HG02678 (cell line): ENCODE measurements at regions not wholly inside any gene's neighbourhood (a gene's known extent, or its start where the extent isn't known, plus 50 kb on each side); places are given as distances from the start of the nearest gene placed in this dataset.
"Not testable (repeated sequence)": the region's sequence is repeated elsewhere in the genome, so short reads cannot be mapped to it uniquely, and the experiment has no call there.

ENCODE experiments used
- ATAC-seq: cut with Tn5 transposase; IDR thresholded peaks from one replicate; pipeline ENCODE4 v1.9.1; 2021; ENCODE audit warnings: mild to moderate bottlenecking, moderate library complexity; ENCODE audit not compliant: unreplicated experiment

DNA sequence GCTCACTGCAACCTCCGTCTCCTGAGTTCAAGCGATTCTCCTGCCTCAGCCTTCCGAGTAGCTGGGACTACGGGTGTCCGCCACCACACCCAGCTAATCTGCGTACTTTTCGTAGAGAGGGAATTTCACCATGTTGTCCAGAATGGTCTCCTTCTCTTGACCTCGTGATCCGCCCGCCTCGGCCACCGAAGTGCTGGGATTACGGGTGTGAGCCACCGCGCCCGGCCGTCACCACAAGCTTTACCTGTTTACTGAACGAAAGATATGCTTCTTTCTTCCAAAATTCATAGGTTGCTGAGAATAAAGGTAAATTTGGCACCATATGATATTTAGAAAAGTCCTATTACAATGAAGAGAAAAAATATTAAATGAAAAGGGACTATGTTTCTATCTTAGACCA is 333.5 kb upstream of the EPHA6 start:
- no peak for ATAC-seq

DNA sequence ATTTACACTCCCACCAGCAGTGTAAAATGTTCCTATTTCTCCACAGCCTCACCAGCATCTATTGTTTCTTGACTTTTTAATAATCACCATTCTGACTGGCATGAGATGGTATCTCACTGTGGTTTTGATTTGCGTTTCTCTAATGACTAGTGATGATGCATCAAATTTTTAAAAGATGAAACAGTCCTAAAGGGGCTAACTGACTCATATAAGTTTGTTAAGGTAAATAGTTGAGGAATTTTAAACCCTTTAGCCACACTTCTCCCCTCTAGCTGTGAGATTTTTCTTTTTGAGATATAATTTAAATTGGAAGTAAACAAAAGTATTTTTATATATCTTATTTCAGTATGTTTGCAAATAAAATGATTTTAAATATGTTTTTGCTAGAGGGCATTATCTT is 331.2 kb upstream of the EPHA6 start:
- ATAC-seq = not testable (repeated sequence)

DNA sequence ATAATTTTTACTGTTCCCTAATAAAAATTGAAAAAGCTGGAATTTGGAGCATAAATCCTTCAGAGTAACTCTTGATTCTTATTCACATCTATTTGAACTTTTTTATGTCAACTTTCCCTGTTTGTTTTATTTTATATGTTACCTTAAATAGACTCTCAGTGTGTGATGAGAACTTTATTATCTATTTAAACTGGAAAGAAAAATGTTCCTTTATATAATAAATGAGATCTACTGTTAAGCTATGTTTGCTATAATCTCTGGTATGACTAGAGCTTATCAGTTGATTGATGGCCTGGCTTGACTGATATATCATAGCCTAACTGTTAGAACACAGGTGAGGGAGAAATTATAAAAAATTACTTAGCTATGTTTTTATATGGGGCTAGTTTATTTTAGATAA is 330.6 kb upstream of the EPHA6 start:
- no peak for ATAC-seq

DNA sequence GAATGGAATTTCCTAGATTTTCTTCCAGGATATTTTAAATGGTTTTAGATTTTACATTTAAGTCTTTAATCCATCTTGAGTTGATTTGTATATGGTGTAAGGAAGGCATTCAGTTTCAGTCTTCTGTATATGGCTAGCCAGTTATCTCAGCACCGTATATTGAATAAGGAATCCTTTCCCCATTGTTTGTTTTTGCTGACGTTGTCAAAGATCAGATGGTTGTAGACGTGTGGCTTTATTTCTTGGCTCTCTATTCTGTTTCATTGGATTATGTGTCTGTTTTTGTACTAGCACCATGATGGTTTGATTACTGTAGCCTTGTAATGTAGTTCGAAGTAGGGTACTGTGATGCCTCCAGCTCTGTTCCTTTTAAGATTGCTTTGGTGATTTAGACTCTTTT is 325.7 kb upstream of the EPHA6 start:
- ATAC-seq = no peak

DNA sequence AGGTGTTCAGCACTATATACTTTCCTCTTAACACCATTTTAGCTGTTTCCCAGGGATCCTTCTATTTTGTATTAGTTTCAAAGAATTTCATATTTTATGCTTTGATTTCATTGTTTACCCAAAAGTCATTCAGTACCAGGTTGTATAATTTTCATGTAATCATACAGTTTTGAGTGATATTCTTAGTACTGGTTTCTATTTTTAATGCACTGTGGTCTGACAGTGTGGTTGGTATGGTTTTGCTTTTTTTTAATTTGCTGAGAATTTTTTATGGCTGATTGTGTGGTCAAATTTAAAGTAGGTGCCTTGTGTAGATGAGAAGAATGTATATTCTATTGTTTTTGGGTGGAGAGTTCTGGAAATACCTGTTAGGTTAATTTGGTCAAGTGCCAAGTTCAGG is 323.4 kb upstream of the EPHA6 start:
- no peak for ATAC-seq

DNA sequence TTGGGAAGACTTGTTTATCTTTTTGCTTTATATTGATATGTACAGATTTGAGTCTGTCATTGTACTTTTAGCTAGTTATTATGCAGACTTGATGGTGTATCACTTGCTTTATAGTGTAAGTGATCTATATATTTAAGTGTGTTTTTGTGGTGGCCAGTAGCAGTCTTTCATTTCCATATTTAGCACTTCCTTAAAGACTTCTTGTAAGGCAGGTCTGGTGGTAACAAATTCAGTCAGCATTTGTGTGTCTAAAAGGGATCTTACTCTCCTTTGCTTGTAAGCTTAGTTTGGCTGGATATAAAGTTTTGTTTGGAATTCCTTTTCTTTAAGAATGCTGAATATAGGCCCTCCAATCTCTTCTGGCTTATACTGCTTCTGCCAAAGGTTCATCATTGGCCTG is 322.5 kb upstream of the EPHA6 start:
- ATAC-seq = no peak

DNA sequence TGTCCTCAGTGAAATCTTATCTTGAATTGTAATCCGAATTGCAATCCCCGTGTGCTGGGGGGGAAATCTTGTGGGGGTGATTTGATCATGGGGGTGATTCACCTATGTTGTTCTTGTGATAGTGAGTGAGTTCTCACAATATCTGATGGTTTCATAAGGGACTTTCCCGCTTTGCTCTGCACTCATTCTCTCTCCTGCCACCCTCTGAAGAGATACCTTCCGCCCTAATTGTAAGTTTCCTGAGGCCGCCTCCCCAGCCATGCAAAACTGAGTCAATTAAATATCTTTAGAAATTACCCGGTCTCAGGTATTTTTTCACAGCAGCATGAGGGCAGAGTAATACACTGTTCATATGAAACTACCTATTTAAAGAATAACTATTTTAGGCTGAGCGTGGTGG is 304.1 kb upstream of the EPHA6 start:
- no peak for ATAC-seq

DNA sequence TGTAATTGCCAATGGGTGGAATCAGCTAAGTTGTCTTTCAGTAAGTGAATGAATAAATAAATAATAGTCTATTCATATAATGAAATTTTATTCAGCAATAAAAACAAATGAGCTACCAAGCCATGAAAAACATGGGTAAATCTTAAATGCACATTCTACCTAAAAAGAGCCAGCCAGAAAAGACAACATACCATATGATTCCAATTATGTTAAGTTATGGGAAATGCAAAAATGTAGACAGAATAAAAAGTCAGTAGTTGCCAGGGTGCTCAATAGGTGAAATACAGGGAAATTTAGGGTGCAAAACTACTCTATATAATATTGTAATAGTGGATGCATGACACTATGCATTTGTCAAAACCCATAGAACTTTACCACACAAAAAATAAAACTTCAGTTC is 277.2 kb upstream of the EPHA6 start:
- no peak for ATAC-seq

DNA sequence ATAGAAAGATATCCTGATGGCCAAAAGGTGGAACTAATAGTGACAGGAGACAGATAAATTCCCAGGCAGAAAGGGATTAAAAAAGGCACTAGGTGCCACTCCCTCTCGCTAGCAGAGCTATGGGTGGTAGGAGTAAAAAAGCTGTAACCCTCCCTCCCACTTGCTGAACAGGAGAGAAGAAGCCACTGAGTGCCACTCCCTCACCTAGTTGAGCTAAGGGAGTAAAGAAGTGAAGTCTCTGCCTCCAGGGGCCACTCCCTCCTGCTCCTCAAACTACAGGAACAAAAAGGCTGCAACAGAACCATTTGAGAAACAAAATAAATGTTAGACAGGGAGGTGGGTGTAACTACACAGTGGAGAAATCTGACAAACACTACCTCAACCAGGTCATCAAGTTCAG is 276.2 kb upstream of the EPHA6 start:
- ATAC-seq = no peak

DNA sequence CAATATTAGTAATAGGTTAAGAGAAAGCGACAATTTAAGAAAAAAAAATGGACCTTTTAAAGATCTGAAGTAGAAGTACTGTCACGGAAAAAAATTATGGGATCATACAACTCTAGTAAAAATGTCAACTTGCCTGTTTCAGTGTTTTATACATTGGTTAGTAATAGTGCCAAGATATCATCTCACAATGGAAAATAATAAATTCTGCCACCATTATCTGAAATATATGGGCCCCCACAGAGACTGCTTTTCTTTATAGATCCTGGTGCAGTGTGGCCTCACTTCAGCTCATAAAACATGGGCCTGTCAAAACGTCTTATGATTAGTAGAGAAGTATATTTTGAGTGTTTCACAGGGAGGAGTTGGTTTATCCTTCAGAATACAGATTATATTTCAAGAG is 266.3 kb upstream of the EPHA6 start:
- ATAC-seq = no peak

DNA sequence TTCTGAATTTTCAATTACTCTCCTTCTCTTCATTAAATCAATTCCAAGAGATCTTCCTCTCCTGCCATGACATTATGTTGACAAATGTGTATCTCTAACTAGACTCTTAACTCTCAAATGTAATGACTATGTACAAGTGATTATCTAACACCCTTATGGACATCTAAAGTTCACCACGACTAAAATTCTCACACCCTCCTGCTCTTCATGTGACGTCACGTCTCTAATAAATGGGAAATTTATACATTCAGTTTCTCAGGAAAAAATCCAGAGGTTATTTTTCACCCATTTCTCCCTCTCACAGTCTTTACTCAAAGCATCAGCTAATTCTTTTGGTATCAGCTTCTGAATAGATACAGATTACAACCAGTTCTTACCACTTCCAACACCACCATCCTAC is 237.5 kb upstream of the EPHA6 start:
- no peak for ATAC-seq

DNA sequence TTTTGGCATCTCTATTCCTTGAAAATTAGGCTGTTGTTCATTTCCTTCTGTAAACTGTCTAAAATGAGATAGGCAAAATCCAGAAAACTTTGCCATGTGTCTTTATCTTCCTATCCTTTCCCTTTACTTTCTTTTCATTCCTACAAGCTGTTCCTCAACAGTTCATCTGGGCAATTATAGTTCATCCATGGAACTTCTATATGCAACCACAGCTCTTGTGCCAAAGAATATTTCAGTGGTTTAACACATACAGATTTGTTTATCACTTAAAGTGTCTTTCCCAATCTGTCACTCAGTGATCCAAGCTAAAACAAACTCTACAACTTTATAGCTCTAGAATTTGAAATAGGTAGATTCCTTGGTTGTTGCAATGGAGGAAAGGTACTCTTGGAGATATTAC is 230.3 kb upstream of the EPHA6 start:
- ATAC-seq = no peak

DNA sequence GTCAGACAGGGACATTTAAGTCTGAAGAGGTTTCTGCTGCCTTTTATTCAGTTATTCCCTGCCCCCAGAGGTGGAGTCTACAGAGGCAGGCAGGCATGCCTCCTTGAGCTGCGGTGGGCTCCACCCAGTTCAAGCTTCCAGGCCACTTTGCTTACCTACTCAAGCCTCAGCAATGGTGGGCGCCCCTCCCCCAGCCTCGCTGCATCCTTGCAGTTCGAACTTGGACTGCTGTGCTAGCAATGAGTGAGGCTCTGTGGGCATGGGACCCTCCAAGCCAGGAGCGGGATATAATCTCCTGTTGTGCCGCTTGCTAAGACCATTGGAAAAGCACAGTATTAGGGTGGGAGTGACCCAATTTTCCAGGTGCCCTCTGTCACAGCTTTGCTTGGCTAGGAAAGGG is 207.5 kb upstream of the EPHA6 start:
- ATAC-seq = not testable (repeated sequence)

DNA sequence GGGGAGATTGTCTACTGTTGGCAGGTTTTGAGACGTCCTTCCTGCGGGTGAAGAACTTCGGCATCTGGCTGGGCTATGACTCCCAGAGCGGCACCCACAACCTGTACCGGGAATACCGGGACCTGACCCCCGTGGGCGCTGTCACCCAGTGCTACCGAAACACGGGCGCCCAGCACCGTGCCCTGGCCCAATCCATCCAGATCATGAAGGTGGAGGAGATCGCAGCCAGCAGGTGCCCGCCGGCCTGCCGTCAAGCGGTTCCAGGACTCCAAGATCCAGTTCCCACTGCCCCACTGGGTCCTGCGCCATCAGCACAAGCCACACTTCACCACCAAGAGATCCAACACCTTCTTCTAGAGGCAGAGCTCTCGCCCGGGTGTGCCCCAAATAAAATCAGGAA is 194.9 kb upstream of the EPHA6 start:
- ATAC-seq = no peak

DNA sequence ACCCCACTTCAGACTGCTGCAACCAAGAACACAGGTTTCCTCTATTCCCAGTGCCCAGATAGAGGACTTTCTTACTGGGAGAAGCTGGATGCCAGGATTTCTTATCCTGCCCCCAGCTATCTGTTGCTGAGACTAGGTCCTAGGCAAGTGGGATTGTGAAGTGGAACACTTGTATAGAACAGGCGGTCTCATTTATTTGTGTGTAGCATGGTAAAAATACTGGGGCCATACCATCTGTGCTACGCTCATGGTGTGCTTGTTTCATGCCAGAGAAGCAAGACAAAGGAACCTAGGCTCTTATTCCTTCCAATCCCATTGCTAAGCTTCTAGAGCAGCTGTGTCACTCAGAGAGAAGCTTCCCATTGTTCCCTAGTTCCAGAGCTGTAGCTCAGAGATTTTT is 191.5 kb upstream of the EPHA6 start:
- no peak for ATAC-seq

DNA sequence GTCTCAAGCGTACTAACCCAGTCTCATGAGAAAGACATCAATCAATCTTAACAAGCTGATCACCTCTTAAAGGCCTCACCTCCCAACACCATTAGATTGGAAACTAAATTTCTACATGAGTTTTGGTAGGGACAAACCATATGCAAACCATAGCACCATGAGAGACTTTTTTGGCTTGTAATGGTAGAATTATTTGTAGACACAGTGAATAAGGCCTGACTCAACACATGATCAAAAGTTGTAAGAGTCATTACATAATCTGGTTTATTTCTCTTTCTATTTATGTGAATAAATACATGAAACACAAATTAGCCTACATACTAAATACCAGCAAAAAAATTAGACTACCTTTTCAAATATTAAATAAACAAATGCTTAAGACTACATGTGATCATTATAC is 183.3 kb upstream of the EPHA6 start:
- no peak for ATAC-seq

DNA sequence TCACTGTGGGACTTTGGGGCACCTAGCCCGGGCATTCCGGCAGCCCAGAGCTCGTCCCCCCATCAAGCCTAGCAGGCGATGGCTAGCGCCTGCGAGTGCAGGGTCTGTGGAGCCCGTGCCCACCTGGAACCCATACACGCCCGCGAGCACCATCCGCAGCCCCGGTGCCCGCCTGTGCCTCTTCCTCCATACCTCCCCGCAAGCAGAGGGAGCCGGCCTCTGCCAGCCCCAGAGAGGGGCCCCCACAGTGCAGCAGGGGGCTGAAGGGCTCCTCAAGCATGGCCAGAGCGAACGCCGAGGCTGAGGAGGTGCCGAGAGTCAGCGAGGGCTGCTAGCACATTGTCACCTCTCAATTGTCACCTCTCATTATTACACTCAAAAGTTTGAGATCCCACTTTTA is 167.8 kb upstream of the EPHA6 start:
- no peak for ATAC-seq

DNA sequence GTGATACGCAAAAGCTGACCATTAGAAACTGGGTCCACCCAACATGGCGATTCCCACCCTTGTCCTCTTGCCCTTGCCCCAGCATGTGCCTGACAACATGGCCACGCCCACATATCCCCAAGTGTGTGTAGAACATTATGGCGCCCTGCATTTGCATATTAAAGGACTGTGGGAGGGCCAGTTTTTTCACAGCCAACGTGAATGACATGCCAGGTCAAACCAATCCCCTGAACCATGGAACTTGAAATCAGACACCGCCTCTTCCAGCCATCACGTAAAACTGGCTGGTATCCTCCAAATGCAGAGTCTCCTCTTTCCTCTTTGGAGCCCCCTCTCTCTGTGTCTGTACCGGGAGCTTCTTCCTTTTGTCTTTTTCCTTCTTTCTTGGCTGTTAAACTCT is 156.7 kb upstream of the EPHA6 start:
- ATAC-seq = no peak

DNA sequence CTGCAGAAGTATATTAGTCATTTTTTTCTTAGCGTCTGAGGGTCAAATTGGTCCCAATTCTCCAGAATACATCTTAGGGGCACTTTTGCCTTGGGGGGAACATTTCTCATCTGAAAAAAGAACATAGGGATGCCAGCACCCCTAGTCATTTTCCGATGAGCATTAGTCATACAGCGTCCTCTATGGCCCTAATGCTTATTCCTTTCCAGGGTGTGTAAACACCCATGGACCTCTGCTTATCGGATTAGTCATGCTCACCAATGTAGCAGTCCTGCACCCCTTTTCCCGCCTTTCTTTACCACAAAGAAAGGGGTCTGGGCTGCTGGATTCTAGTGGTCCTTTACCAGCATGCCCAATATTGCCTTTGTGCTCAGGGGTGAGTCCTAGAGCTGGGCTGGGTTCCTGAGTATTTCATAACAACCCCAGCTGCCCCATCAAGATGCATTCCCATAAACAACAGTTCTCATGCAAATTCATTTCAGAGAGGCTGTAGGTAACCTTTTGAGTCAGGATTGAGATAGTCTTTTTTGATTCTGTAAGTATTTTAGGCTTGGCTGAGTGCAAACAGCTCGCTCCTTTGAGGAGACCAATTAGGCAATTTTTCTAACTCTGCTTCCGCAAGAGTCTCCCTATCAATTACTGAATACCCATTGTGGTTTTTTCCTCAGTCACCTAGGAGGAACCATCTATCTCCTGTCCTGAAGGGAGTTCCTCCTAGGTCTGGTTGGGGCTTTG is 142.4 kb upstream of the EPHA6 start:
- not testable (repeated sequence) for ATAC-seq

DNA sequence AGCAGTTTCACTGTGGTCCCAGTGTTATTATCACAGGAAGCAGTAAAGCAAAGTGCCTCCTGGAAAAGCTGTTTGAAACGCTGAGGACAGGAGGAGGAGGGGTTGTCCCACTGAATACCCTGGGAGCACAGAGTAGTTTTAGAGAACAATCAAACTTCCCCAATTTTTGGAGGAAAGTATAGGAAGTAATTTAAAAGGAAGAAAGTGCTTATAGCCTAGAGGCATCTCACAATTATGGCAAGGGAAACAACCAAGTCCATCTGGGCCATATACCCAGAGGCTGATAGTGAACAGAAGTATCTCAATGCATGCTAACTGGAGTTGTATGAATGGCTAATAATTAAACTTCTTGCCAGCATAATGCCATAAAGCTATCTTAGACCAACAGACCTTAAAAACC is 137.2 kb upstream of the EPHA6 start:
- ATAC-seq = no peak

DNA sequence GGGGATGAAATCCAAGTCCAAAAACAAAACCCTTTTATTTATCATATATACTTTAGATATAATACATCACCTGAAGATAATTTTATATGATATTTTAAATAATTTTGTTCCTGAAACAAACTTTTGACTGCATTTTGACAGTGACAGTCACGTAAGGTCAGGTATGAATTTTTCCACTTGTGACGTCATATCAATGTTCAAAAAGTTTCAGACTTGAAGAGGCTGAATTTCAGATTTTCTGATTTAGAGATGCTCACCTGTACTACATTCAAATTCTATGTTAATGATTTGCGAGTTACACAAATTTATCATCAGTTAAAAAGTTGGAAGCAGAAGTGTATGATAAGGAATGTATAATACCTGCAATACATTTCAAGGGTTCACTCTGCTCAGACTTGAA is 136.1 kb upstream of the EPHA6 start:
- ATAC-seq = no peak

DNA sequence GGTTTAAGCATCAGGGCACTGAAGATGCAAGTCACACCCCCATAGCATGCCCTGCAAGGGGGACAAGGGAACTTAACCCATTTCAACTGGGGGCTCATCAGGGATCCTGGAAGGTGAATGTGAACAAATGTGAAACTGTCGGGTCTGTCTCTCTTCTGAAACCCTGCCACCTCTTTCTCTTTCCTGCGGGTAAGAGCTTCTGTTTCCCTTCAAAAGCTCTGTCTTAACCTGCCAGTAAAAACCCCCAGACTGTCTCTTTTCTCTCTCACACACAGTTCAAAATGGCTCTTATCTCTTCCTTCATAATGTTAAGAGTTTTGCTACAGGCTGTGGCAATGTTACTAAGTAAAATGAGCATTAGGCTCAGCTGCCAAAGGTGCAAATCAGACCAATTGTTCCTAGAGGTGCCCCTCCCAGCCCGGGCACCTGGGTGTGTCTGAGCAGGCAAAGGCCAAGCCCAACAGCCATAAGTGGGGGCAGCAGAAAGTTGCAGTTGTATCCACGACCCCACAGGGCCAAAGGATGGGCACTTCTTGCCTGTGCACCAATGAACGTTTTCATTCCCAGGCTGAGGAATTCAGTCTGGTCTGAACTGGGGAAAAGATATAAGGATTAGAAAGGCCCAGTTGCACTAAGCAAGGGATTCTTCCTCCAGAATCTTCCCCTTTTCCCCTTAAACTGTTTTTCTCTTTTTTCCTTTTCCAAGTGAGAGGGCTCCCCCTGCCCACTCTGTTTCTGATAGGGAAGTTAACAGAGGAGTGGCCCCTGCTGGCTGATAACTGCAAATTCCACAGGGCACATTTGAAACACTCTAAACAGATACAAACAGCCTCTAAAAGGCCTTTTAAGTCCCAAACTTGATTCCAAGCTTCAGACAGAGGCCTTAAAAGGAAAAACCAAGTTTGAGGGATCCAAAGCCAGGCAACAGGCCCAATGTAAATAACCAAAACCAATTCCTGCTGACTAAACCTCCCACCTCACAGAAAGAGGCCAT is 113.8 kb upstream of the EPHA6 start:
- no peak for ATAC-seq
